Epithelial cell of esophagus (primary cell): ENCODE measurements at regions not wholly inside any gene's neighbourhood (a gene's known extent, or its start where the extent isn't known, plus 50 kb on each side); places are given as distances from the start of the nearest gene placed in this dataset.

Experiments
- DNase-seq: peaks from one replicate; pipeline ENCODE4 v3.0.0; 2010; ENCODE audit warnings: low read depth
- H3K4me3 ChIP-seq: 2 replicates; pipeline ENCODE4 v1.5.1; 2011; ENCODE audit warnings: mild to moderate bottlenecking, low read length, control low read depth
- CTCF ChIP-seq: IDR thresholded peaks from 2 replicates; pipeline ENCODE4 v1.5.1; 2011; ENCODE audit warnings: low read depth, mild to moderate bottlenecking, low read length, control low read depth, inconsistent platforms; ENCODE audit not compliant: insufficient read depth; ENCODE audit errors: missing control alignments

DNA sequence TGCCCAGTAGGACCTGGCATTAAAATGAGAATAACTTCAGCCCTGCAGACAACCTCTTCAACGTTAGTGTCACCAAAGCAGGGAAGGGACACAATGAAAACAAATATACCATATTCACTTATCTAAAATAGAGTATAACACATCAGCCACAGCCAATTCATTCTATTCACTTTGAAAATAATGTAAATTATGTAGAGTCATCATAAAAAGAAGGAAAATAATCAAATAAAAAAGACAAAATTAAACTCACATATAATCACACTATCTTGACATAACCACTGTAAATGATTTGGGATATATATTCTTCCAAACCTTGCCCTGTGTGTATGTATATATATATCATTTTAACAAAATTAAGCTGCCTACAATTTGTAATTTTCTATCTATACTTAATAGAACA lies 78.1 kb upstream of the HEY2 start:
- no peak for DNase-seq
- no peak overlapping the region for H3K4me3 ChIP-seq
- no peak for TF ChIP-seq CTCF

DNA sequence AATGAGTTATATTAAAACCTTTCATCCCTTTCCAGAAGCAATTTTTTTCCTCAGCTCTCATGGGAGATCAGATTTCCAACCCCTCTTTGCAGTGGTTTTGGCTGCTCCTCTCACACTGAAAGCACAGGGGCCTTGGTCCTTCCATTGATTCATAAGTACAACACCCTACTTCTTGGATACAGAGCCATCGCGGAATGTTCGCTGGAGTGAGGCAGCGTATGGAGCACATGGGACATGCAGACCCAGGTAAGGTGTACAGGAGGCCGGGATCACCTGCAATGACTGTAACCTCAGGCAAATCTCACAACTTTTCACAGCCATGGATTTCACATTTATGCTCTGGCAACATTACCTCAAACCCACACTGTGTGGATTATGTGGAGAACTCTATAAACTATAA lies 75.2 kb upstream of the HEY2 start:
- DNase-seq, result no peak
- no peak for TF ChIP-seq CTCF
- H3K4me3 ChIP-seq, result no peak overlapping the region

- no peak overlapping the region for H3K4me3 ChIP-seq
- no peak for DNase-seq
- no peak for TF ChIP-seq CTCF
These were observed 70.8 kb upstream of the HEY2 start for GRCh38 chr6:125678601-125679000.

- no peak for TF ChIP-seq CTCF
- no peak overlapping the region for H3K4me3 ChIP-seq
- no peak for DNase-seq
These were observed 70.3 kb upstream of the HEY2 start for GRCh38 chr6:125679128-125679527.

- DNase-seq, result no peak
- TF ChIP-seq CTCF, result no peak
- no peak overlapping the region for H3K4me3 ChIP-seq
These were observed 69.8 kb upstream of the HEY2 start for GRCh38 chr6:125679651-125680050.

DNA sequence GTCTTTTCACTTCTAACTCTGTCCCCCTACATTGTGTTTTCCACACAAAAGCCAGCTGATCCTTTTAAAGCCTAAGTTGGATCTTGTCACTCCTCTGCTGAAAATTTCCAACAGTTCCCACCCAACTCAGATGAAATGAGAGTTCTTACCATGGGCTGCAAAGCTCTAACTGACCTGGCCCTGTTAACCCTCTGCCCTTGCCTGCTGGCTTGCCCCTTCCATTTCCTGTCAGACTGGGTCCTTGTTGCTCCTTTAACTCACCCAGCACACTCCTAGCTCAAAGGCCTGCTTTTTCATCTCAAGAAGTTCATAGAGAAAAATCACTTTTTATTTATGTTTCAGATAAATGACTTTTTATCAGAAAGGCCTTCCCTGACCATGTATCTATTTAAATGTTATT lies 66.5 kb upstream of the HEY2 start:
- DNase-seq, result no peak
- TF ChIP-seq CTCF, result no peak
- H3K4me3 ChIP-seq, result no peak overlapping the region

DNA sequence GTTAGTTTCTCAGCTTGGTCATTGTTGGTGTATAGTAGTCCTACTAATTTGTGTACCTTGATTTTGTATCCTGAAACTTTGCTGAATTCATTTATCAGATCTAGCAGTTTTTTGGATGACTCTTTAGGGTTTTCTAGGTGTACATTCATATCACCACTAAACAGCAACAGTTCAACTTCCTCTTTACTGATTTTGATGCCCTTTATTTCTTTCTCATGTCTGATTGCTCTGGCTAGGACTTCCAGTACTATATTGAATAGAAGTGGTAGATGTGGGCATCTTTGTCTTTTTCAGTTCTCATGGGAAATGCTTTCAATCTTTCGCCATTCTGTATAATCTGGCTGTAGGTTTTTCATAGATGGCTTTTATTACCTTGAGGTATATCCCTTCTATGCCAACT lies 61.3 kb upstream of the HEY2 start:
- DNase-seq, result no peak
- no peak for TF ChIP-seq CTCF
- no peak overlapping the region for H3K4me3 ChIP-seq
